H1 (cell line): ENCODE measurements at regions not wholly inside any gene's neighbourhood (a gene's known extent, or its start where the extent isn't known, plus 50 kb on each side); places are given as distances from the start of the nearest gene placed in this dataset.

ENCODE experiments used
- CTCF ChIA-PET: fragments of 300-600 bp; sonication (Branson Sonifier 250); formaldehyde crosslinking; loops from one replicate; lab custom pipeline; 2021; ENCODE audit not compliant: partially characterized antibody; lab: Charles Lee
- POLR2A ChIA-PET: fragments of 300-600 bp; sonication (Branson Sonifier 250); formaldehyde crosslinking; loops from one replicate; lab custom pipeline; 2021; ENCODE audit warnings: inconsistent platforms; ENCODE audit not compliant: partially characterized antibody; lab: Charles Lee
- DNase-seq, 2 experiments: peaks; one replicate each; pipeline versions ENCODE4 v3.0.0 to v3.0.0-alpha.2; 2010 to 2022; ENCODE audit warnings: low spot score in 2 of 2, low read depth in 1 of 2, mixed read lengths in 1 of 2
- FAIRE-seq: peaks from 2 replicates; lab custom pipeline; 2011; peaks lifted over from hg19 to GRCh38; lab: Jason Lieb, UNC
- H2AFZ ChIP-seq: 2 replicates; pipeline ENCODE4 v1.8.1; 2012; ENCODE audit warnings: low read length, inconsistent platforms
- H2AK5ac ChIP-seq: 2 replicates; pipeline ENCODE4 v1.6.1; 2013; ENCODE audit warnings: low read depth, low read length
- H2BK120ac ChIP-seq: replicated peaks from 2 replicates; pipeline ENCODE3; 2013; ENCODE audit warnings: low read depth, low read length, inconsistent platforms
- H2BK12ac ChIP-seq: 2 replicates; pipeline ENCODE4 v1.6.1; 2013; ENCODE audit warnings: low read depth, low read length
- H2BK15ac ChIP-seq: 2 replicates; pipeline ENCODE4 v1.6.1; 2013; ENCODE audit warnings: low read length
- H2BK20ac ChIP-seq: 2 replicates; pipeline ENCODE4 v1.6.1; 2013; ENCODE audit warnings: low read length
- H2BK5ac ChIP-seq: 2 replicates; pipeline ENCODE4 v1.6.1; 2013; ENCODE audit warnings: low read depth, low read length
- H3K14ac ChIP-seq: 2 replicates; pipeline ENCODE4 v1.6.1; 2013; ENCODE audit warnings: inconsistent platforms; ENCODE audit not compliant: insufficient read length
- H3K18ac ChIP-seq: 2 replicates; pipeline ENCODE4 v1.6.1; 2013; ENCODE audit warnings: low read length; ENCODE audit errors: extremely low read depth
- H3K23ac ChIP-seq: 2 replicates; pipeline ENCODE4 v1.6.1; 2013; ENCODE audit warnings: inconsistent platforms; ENCODE audit not compliant: insufficient read length
- H3K23me2 ChIP-seq: 2 replicates; pipeline ENCODE4 v1.6.1; 2013; ENCODE audit warnings: low read depth, low read length
- H3K27ac ChIP-seq: 2 replicates; pipeline ENCODE4 v1.6.1; 2011; ENCODE audit warnings: low read depth, low read length, inconsistent platforms
- H3K27me3 ChIP-seq, 4 experiments: replicated peaks in 1 of 4; 1 replicate in 1 of 4; 2 replicates in 3 of 4; pipeline versions ENCODE4 v1.6.1 to v1.8.1; 2011 to 2013; ENCODE audit warnings: low read length in 3 of 4, mild to moderate bottlenecking in 3 of 4, inconsistent platforms in 2 of 4, mixed read lengths in 2 of 4, moderate library complexity in 1 of 4; ENCODE audit not compliant: control insufficient read depth in 3 of 4, insufficient read depth in 3 of 4; ENCODE audit errors: extremely low read depth in 1 of 4
- H3K36me3 ChIP-seq, 4 experiments: 2 replicates each; pipeline versions ENCODE4 v1.6.1 to v1.8.1; 2011 to 2013; ENCODE audit warnings: mild to moderate bottlenecking in 4 of 4, low read length in 3 of 4, moderate library complexity in 2 of 4, control low read depth in 1 of 4, inconsistent platforms in 1 of 4; ENCODE audit not compliant: insufficient read depth in 4 of 4, control insufficient read depth in 2 of 4
- H3K4ac ChIP-seq: replicated peaks from 2 replicates; pipeline ENCODE3; 2013; ENCODE audit warnings: low read length, low read depth, mixed read lengths, inconsistent platforms; ENCODE audit not compliant: insufficient read length
- H3K4me1 ChIP-seq, 4 experiments: replicated peaks in 1 of 4; 1 replicate in 1 of 4; 2 replicates in 3 of 4; pipeline versions ENCODE4 v1.6.1 to v1.8.1; 2011 to 2013; ENCODE audit warnings: low read length in 3 of 4, inconsistent platforms in 2 of 4, mixed read lengths in 1 of 4; ENCODE audit not compliant: insufficient read depth in 4 of 4, control insufficient read depth in 3 of 4
- H3K4me2 ChIP-seq, 2 experiments: 2 replicates each; pipeline versions ENCODE4 v1.6.1 to v1.8.1; 2011 to 2013; ENCODE audit warnings: low read depth in 2 of 2, low read length in 2 of 2, control low read depth in 1 of 2, inconsistent platforms in 1 of 2, mild to moderate bottlenecking in 1 of 2; ENCODE audit not compliant: insufficient read depth in 1 of 2
- H3K4me3 ChIP-seq, 4 experiments: fragments of 200-600, 300-600 bp in 1 of 4; sonication (generic), shearing (Covaris generic), sonication (Bioruptor Twin) in 1 of 4; 2 replicates each; pipeline versions ENCODE4 v1.5.1 to v1.8.1; 2011 to 2016; ENCODE audit warnings: low read length in 4 of 4, low read depth in 3 of 4, control low read depth in 2 of 4, inconsistent platforms in 2 of 4, mild to moderate bottlenecking in 2 of 4, mixed read lengths in 1 of 4, moderate library complexity in 1 of 4; ENCODE audit not compliant: insufficient read depth in 2 of 4; ENCODE audit errors: extremely low read depth in 1 of 4
- H3K56ac ChIP-seq: replicated peaks from 2 replicates; pipeline ENCODE3; 2013; ENCODE audit warnings: low read depth, mild to moderate bottlenecking, mixed read lengths, low read length, inconsistent platforms; ENCODE audit not compliant: insufficient read length
- H3K79me1 ChIP-seq: 2 replicates; pipeline ENCODE4 v1.6.1; 2013; ENCODE audit warnings: low read depth, low read length, control low read depth
- H3K79me2 ChIP-seq, 2 experiments: 2 replicates each; pipeline versions ENCODE4 v1.6.1 to v1.8.1; 2012 to 2013; ENCODE audit warnings: low read length in 2 of 2, mild to moderate bottlenecking in 2 of 2, inconsistent platforms in 1 of 2; ENCODE audit not compliant: insufficient read depth in 2 of 2, control insufficient read depth in 1 of 2
- H3K9ac ChIP-seq, 4 experiments: replicated peaks in 1 of 4; 1 replicate in 1 of 4; 2 replicates in 3 of 4; pipeline versions ENCODE4 v1.6.1 to v1.8.1; 2011 to 2013; ENCODE audit warnings: low read depth in 3 of 4, low read length in 3 of 4, control low read depth in 2 of 4, mild to moderate bottlenecking in 2 of 4, moderate library complexity in 2 of 4, inconsistent platforms in 1 of 4; ENCODE audit errors: extremely low read depth in 1 of 4
- H3K9me3 ChIP-seq, 2 experiments: 2 replicates each; pipeline versions ENCODE4 v1.6.1 to v1.8.1; 2012 to 2013; ENCODE audit warnings: mild to moderate bottlenecking in 2 of 2, moderate library complexity in 2 of 2, control low read depth in 1 of 2, inconsistent platforms in 1 of 2, low read depth in 1 of 2, low read length in 1 of 2, mixed read lengths in 1 of 2; ENCODE audit not compliant: insufficient read depth in 2 of 2
- H4K20me1 ChIP-seq, 2 experiments: replicated peaks in 1 of 2; 2 replicates each; pipeline versions ENCODE3 to v1.8.1; 2011 to 2013; ENCODE audit warnings: inconsistent platforms in 2 of 2, low read length in 2 of 2, mild to moderate bottlenecking in 1 of 2; ENCODE audit not compliant: insufficient read depth in 2 of 2, control insufficient read depth in 1 of 2
- H4K5ac ChIP-seq: 2 replicates; pipeline ENCODE4 v1.6.1; 2013; ENCODE audit warnings: low read length, low read depth, mixed read lengths, inconsistent platforms; ENCODE audit not compliant: insufficient read length
- H4K8ac ChIP-seq: 2 replicates; pipeline ENCODE4 v1.8.0; 2013; ENCODE audit warnings: mild to moderate bottlenecking, moderate library complexity, low read length, inconsistent platforms; ENCODE audit not compliant: insufficient read depth; ENCODE audit errors: extremely low read depth
- H4K91ac ChIP-seq: replicated peaks from 2 replicates; pipeline ENCODE3; 2013; ENCODE audit warnings: low read length, mixed read lengths, inconsistent platforms; ENCODE audit not compliant: insufficient read length
- CHD2 ChIP-seq: IDR thresholded peaks from 2 replicates; pipeline ENCODE4 v1.6.1; 2012; ENCODE audit warnings: low read length, improper control_type of control experiment
- KDM4A ChIP-seq: IDR thresholded peaks from one replicate; pipeline ENCODE4 v1.7.1; 2012; ENCODE audit warnings: low read depth, mild to moderate bottlenecking, moderate library complexity, low read length, inconsistent platforms; ENCODE audit not compliant: severe bottlenecking
- POLR2A ChIP-seq, 2 experiments: IDR thresholded peaks; 1 replicate in 1 of 2; 2 replicates in 1 of 2; pipeline ENCODE4 v1.6.1; 2011; ENCODE audit warnings: low read depth in 2 of 2, low read length in 2 of 2, mild to moderate bottlenecking in 2 of 2; ENCODE audit errors: control extremely low read depth in 1 of 2
- RAD21 ChIP-seq, 2 experiments: IDR thresholded peaks in 1 of 2; conservative IDR thresholded peaks in 1 of 2; 2 replicates each; pipeline ENCODE4 v1.6.1; 2011; ENCODE audit warnings: low read depth in 2 of 2, low read length in 2 of 2, improper control_type of control experiment in 1 of 2, inconsistent platforms in 1 of 2, mild to moderate bottlenecking in 1 of 2, moderate library complexity in 1 of 2
- SIRT6 ChIP-seq: IDR thresholded peaks from one replicate; pipeline ENCODE4 v1.7.1; 2012; ENCODE audit warnings: low read length, inconsistent platforms
- SIX5 ChIP-seq: IDR thresholded peaks from 2 replicates; pipeline ENCODE4 v1.6.1; 2011; ENCODE audit warnings: mild to moderate bottlenecking, low read depth, low read length
- WGBS, 2 experiments: shearing (Covaris generic) in 1 of 2; methylation state at CpG; one replicate each; pipeline versions ENCODE4 v1.1.6 to v1.1.7; 2013 to 2015; ENCODE audit warnings: low lambda C conversion rate in 2 of 2, mixed read lengths in 2 of 2, inconsistent platforms in 1 of 2, low coverage in 1 of 2, missing lambda C conversion rate in 1 of 2; ENCODE audit not compliant: insufficient replicate concordance in 2 of 2, insufficient coverage in 1 of 2, insufficient read length in 1 of 2; ENCODE audit errors: extremely low coverage in 1 of 2, missing lambda C conversion rate in 1 of 2; 5-methylcytosine and 5-hydroxymethylcytosine counted together

DNA sequence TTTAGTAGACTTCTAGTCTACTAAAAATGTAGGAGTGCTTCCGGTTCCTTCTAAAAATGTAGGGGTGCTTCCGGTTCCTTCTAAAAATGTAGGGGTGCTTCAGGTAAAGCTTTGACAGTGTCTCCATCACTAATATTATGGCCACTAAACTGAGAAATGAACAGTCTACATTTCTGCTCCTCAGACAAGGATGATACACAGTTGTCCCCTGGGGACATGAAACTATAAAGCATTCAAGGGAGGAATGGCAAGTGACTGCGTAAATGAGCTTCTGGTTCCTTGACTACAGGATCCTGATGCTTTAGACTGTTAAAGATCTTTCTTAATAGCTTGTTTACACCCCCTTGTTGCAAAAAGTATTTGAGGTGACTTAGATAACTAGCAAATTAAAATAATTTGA, 53.9 kb upstream of the SLC9A9 start:
- POLR2A ChIA-PET = no interaction called here
- Histone ChIP-seq H3K9me3 (no peaks in the 10 kb centered on the region), H3K18ac (no peak overlapping the region), H2BK120ac (no peak overlapping the region), H3K79me1 (no peaks in the 10 kb centered on the region), H2BK12ac (no peak overlapping the region), H2AFZ (no peak overlapping the region), H4K5ac (no peak overlapping the region), H4K8ac (no peak overlapping the region), H3K27ac (no peak overlapping the region), H3K36me3 (no peaks in the 10 kb centered on the region), H2BK20ac (no peak overlapping the region), H3K9ac (no peak overlapping the region), H3K27me3 (no peaks in the 10 kb centered on the region), H2AK5ac (no peak overlapping the region), H3K79me2 (no peaks in the 10 kb centered on the region), H3K56ac (no peak overlapping the region), H3K4me1 (no peaks in the 10 kb centered on the region), H3K14ac (no peak overlapping the region), H3K4me3 (no peak overlapping the region), H3K4me2 (no peak overlapping the region), H2BK15ac (no peak overlapping the region), H3K23ac (no peak overlapping the region), H3K23me2 (no peaks in the 10 kb centered on the region), H2BK5ac (no peak overlapping the region), H4K20me1 (no peaks in the 10 kb centered on the region), H3K4ac (no peak overlapping the region), H4K91ac (no peak overlapping the region)
- no peak for FAIRE-seq
- DNase-seq = no peak
- 86% methylated on average over 3 of the region's 3 CpGs; no CpG with 5 or more reads in 1 of the 2 experiments for WGBS, 2 experiments
- TF ChIP-seq SIX5 (no peak), CHD2 (no peak), KDM4A (no peak), POLR2A (IDR thresholded peaks at IDR 0.05; ENCODE audit: control extremely low read depth in 1 of 2, low read depth in 2 of 2, low read length in 2 of 2) (no peak), RAD21 (IDR thresholded peaks at IDR 0.05 in 1 of 2, conservative IDR thresholded peaks at IDR 0.05 in 1 of 2; ENCODE audit: low read depth in 2 of 2, low read length in 2 of 2) (no peak), SIRT6 (no peak)
- CTCF ChIA-PET = interaction anchor here (1.5 kb wide), 1 partner anchor 17 kb away, joined by 5 read pairs; no protein-coding TSS in a partner anchor
